ENCODE measurements at regions not wholly inside any gene's neighbourhood (a gene's known extent, or its start where the extent isn't known, plus 50 kb on each side); places are given as distances from the start of the nearest gene placed in this dataset.
"Not testable (repeated sequence)": the region's sequence is repeated elsewhere in the genome, so short reads cannot be mapped to it uniquely, and the experiment has no call there.

- H3K9me3 Mint-ChIP-seq, result no peaks in the 10 kb centered on the region
- DNase-seq (no peak), ATAC-seq (replicated peaks in 1 of 2) (no peak)
- H3K27me3 Mint-ChIP-seq (ENCODE audit: low read depth), result no peaks in the 10 kb centered on the region
- H3K36me3 Mint-ChIP-seq (ENCODE audit: insufficient read depth in 2 of 2), result no peaks in the 10 kb centered on the region
- H3K4me1 Mint-ChIP-seq (ENCODE audit: low read depth), result peaks cover 43% of the 10 kb centered on the region
- no peak overlapping the region for H3K27ac Mint-ChIP-seq
- no peak overlapping the region for H3K4me3 Mint-ChIP-seq
Observed at GRCh38 chr6:14386263-14386662, 268.7 kb downstream of the CD83 start.

DNA sequence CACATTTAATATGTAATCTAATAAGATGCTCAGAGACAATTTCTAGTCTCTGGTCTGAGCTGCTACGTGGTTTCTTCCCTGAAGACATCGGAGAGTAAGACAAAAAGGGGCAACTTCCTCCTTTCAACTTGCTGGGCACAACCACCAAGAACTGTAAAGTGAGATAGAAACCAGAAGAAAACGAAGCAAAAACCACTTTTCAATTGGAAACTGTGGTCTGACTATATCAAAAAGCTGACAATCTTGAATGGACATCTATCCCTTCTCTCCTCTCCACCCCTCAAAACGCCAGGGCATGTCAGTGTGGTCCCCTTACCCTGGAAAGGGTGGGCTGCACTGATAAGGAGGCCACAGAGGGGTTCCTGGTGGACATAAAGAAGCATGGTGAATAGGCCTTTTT, 269.1 kb downstream of the CD83 start:
- DNase-seq (no peak), ATAC-seq (replicated peaks in 1 of 2) (no peak)
- Mint-ChIP-seq H3K9me3 (no peaks in the 10 kb centered on the region), H3K36me3 (ENCODE audit: insufficient read depth in 2 of 2) (no peaks in the 10 kb centered on the region), H3K4me1 (ENCODE audit: low read depth) (peaks cover 38% of the 10 kb centered on the region), H3K27ac (no peak overlapping the region), H3K27me3 (ENCODE audit: low read depth) (no peaks in the 10 kb centered on the region), H3K4me3 (no peak overlapping the region)

GRCh38 chr6:14388371-14388770, 270.8 kb downstream of the CD83 start:
- peaks cover 22% of the 10 kb centered on the region for H3K4me1 Mint-ChIP-seq (ENCODE audit: low read depth)
- DNase-seq (no peak), ATAC-seq (replicated peaks in 1 of 2) (no peak)
- no peak overlapping the region for H3K4me3 Mint-ChIP-seq
- no peak overlapping the region for H3K27ac Mint-ChIP-seq
- H3K9me3 Mint-ChIP-seq, result no peaks in the 10 kb centered on the region
- no peaks in the 10 kb centered on the region for H3K27me3 Mint-ChIP-seq (ENCODE audit: low read depth)
- H3K36me3 Mint-ChIP-seq (ENCODE audit: insufficient read depth in 2 of 2), result no peaks in the 10 kb centered on the region

DNA sequence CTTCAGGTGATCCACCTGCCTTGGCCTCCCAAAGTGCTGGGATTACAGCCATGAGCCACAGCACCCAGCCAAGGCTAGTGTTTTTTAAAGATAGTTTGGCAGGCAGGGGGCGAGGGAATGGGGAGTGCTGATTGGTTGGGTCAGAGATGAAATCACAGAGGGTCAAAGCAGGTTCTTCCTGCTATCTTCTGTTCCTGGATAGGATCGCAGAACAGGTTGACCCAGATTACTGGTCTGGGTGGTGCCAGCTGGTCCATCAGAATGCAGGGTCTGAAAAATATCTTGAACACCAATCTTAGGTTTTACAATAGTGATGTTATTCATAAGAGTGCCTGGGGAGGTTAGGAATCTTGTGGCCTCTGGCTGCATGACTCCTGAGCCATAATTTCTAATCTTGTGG, 272.2 kb downstream of the CD83 start:
- not testable (repeated sequence) for H3K4me3 Mint-ChIP-seq

DNA sequence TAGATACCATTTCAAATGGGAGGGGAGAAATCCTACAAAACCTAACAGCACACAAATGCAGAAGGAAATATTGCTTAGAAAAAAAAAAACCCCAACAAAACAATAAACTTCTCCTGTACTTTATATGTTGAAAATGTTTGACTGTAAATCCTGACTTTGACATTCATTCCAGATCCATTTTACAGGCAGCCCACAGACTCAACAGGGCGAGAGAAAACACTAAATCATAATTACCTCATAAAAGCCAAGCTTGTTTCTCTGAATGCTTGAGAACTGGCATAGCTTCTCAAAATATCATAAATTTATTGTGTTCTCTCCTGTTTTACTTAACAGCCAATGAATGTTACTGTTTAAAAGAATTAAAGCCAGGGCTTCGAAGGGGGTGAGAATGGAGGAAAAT, 273.2 kb downstream of the CD83 start:
- H3K27ac Mint-ChIP-seq, result no peak overlapping the region
- H3K27me3 Mint-ChIP-seq (ENCODE audit: low read depth), result no peaks in the 10 kb centered on the region
- H3K9me3 Mint-ChIP-seq, result no peaks in the 10 kb centered on the region

More for the DNA sequence above, 272.2 kb downstream of the CD83 start:
- ATAC-seq (replicated peaks in 1 of 2); H3K27ac Mint-ChIP-seq; H3K9me3 Mint-ChIP-seq; H3K27me3 Mint-ChIP-seq (ENCODE audit: low read depth); DNase-seq; H3K36me3 Mint-ChIP-seq (ENCODE audit: insufficient read depth in 2 of 2): not testable (repeated sequence)
- peaks cover 22% of the 10 kb centered on the region for H3K4me1 Mint-ChIP-seq (ENCODE audit: low read depth)

GRCh38 chr6:14393910-14394309, 276.3 kb downstream of the CD83 start:
- no peak overlapping the region for H3K27ac Mint-ChIP-seq
- no peaks in the 10 kb centered on the region for H3K36me3 Mint-ChIP-seq (ENCODE audit: insufficient read depth in 2 of 2)
- H3K27me3 Mint-ChIP-seq (ENCODE audit: low read depth), result peaks cover 10% of the 10 kb centered on the region
- no peak for DNase-seq
- no peak overlapping the region for H3K4me3 Mint-ChIP-seq
- H3K4me1 Mint-ChIP-seq (ENCODE audit: low read depth), result peaks cover 23% of the 10 kb centered on the region
- no peaks in the 10 kb centered on the region for H3K9me3 Mint-ChIP-seq
- ATAC-seq (replicated peaks in 1 of 2), result no peak

More for the DNA sequence above, 273.2 kb downstream of the CD83 start:
- Mint-ChIP-seq H3K4me3 (no peak overlapping the region), H3K4me1 (ENCODE audit: low read depth) (peaks cover 22% of the 10 kb centered on the region), H3K36me3 (ENCODE audit: insufficient read depth in 2 of 2) (no peaks in the 10 kb centered on the region)
- DNase-seq (no peak), ATAC-seq (replicated peaks in 1 of 2) (no peak)

DNA sequence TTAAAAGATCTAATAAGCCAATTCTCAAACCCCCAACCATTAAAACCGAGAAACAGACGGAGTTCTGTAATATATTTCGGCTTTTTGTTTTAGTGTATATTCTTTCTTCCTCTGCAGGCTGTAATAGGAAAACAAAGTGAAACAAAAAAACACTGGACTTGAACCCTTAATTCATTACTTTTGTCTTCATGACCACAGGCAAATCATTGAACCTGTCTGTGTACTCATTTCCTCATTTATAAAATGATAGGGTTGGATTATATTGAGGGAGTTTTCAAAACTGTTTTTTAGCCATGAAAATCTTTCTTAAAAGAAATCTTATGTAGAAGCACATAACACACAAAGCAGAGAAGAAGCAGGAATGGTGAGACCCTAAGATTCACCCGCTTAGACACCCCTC, 278.8 kb downstream of the CD83 start:
- Mint-ChIP-seq H3K4me3 (no peak overlapping the region), H3K27ac (no peak overlapping the region), H3K27me3 (ENCODE audit: low read depth) (peaks cover 20% of the 10 kb centered on the region), H3K9me3 (no peaks in the 10 kb centered on the region), H3K4me1 (ENCODE audit: low read depth) (peaks cover 20% of the 10 kb centered on the region), H3K36me3 (ENCODE audit: insufficient read depth in 2 of 2) (no peaks in the 10 kb centered on the region)
- no peak for ATAC-seq (replicated peaks in 1 of 2)
- no peak for DNase-seq

DNA sequence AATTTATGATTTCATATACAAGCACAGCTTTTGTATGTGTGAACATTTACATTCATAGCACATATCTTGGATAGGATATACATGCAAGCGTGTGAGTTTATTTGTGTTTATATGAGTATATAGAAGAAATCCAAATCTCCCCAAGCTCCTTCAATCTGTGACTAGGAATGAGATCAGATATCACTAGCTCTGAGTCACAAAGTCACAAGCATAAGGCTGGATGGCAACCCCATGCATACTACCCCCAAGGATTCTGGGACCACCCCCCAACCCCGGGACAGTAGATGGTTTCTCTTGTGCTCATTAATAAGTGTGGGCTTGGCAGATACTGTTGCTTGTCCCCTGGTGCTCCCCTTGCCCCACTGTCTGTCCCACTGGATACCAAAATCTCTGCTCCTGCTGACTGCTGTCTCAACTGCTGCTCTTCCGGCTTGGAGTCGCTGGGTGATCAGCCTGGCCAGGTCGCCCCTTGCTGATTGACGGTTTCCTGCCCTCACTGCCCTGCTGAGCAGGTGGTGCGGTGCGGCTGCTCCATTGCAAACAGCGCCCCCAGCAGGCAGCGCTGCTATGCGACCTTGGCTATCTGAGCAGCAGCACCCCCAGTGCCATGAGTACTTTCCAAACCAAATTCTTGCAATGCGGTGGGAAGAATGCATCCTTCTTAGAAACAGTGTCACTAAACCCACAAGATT, 279.4 kb downstream of the CD83 start:
- H3K4me3 Mint-ChIP-seq, result peak overlapping the region in 1 of 2 donors; percentile 15

DNA sequence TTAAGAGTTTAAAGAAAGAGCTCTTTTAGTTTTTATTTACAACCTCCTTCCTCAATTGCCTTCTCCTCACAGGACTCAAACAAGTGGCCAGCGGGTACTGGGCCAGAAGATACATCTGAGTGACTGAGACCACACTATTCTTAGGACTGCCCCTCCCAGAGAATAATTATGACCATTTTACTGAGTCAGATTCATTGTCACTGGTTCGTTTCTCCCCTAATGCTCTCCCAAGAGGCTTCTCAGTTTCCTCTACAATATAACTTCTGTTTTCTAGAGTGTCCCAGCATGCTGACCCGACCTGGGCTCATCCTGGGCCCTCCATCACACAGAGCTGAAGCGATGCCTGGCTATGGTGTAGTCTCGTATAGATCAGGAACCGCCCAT, 279.9 kb downstream of the CD83 start:
- peaks cover 0 to under 1% of the 10 kb centered on the region in 2 donors for H3K36me3 Mint-ChIP-seq (ENCODE audit: insufficient read depth in 2 of 2)
- H3K4me1 Mint-ChIP-seq (ENCODE audit: low read depth), result peaks cover 27% of the 10 kb centered on the region
- H3K4me3 Mint-ChIP-seq, result no peak overlapping the region
- peaks cover 20% of the 10 kb centered on the region for H3K27me3 Mint-ChIP-seq (ENCODE audit: low read depth)
- DNase-seq, result no peak
- no peak overlapping the region for H3K27ac Mint-ChIP-seq
- ATAC-seq (replicated peaks in 1 of 2), result no peak
- no peaks in the 10 kb centered on the region for H3K9me3 Mint-ChIP-seq

More for the DNA sequence above, 279.4 kb downstream of the CD83 start:
- H3K4me1 Mint-ChIP-seq (ENCODE audit: low read depth), result peaks cover 22% of the 10 kb centered on the region
- H3K27me3 Mint-ChIP-seq (ENCODE audit: low read depth), result peaks cover 20% of the 10 kb centered on the region
- H3K27ac Mint-ChIP-seq, result no peak overlapping the region
- no peaks in the 10 kb centered on the region for H3K36me3 Mint-ChIP-seq (ENCODE audit: insufficient read depth in 2 of 2)
- DNase-seq (peak in 1 of 2 donors; percentile 25), ATAC-seq (replicated peaks in 1 of 2) (peak in 1 of 2 donors; percentile 26)
- no peaks in the 10 kb centered on the region for H3K9me3 Mint-ChIP-seq

DNA sequence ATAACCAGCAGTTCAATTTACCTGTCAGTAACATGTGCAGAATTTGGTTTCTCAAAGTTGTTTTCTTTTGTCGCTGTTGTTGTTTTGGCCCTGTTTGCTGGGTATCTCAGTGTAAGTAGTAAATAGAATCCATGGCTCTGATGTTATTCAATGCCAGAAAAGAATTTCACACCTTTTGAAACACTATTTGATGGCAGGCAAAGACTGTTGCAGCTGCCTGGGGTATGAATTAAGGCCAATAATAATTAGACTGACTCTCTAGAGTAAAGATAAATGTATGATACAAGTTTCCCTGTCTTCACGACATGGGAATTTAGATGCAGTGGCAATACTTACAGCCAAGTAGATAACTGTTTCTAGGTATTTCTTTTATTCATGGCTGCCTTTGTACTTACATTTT, 281.4 kb downstream of the CD83 start:
- H3K4me3 Mint-ChIP-seq, result no peak overlapping the region
- no peak for ATAC-seq (replicated peaks in 1 of 2)
- H3K4me1 Mint-ChIP-seq (ENCODE audit: low read depth), result peaks cover 37% of the 10 kb centered on the region
- no peak for DNase-seq
- peaks cover 20% of the 10 kb centered on the region for H3K27me3 Mint-ChIP-seq (ENCODE audit: low read depth)
- H3K36me3 Mint-ChIP-seq (ENCODE audit: insufficient read depth in 2 of 2), result peaks cover 0 to 3% of the 10 kb centered on the region in 2 donors
- H3K9me3 Mint-ChIP-seq, result peaks cover 1% of the 10 kb centered on the region in 2 donors
- no peak overlapping the region for H3K27ac Mint-ChIP-seq

DNA sequence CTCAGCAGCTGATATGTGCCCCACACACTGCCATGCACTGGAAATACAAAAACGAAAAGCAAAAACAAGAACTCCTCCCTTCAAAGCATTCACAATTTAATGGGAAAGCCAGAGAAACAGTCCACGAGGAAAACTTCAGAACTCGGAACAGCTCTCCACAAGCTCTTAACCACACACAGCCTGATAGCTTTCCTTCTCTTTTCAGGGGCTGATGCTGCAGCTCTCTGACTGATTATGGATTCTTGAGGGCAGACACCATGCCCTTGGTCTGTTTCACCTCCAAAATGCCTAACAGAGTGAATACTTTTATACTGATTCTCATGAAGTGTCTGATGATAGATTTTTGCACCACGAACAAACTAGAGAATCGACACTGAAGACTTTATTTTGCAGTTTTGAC, 282.1 kb downstream of the CD83 start:
- H3K27me3 Mint-ChIP-seq (ENCODE audit: low read depth), result peaks cover 20% of the 10 kb centered on the region
- H3K27ac Mint-ChIP-seq, result no peak overlapping the region
- H3K4me1 Mint-ChIP-seq (ENCODE audit: low read depth), result peaks cover 37% of the 10 kb centered on the region
- no peak overlapping the region for H3K4me3 Mint-ChIP-seq
- ATAC-seq (replicated peaks in 1 of 2) (no peak), DNase-seq (no peak)
- H3K36me3 Mint-ChIP-seq (ENCODE audit: insufficient read depth in 2 of 2), result peaks cover 0 to 3% of the 10 kb centered on the region in 2 donors
- peaks cover 3% of the 10 kb centered on the region in 2 donors for H3K9me3 Mint-ChIP-seq

GRCh38 chr6:14401246-14401645, 283.7 kb downstream of the CD83 start:
- no peak overlapping the region for H3K4me3 Mint-ChIP-seq
- DNase-seq (no peak), ATAC-seq (replicated peaks in 1 of 2) (no peak)
- no peak overlapping the region for H3K27ac Mint-ChIP-seq
- H3K27me3 Mint-ChIP-seq (ENCODE audit: low read depth), result peaks cover 20% of the 10 kb centered on the region
- peaks cover 37% of the 10 kb centered on the region for H3K4me1 Mint-ChIP-seq (ENCODE audit: low read depth)
- peaks cover 0 to 3% of the 10 kb centered on the region in 2 donors for H3K36me3 Mint-ChIP-seq (ENCODE audit: insufficient read depth in 2 of 2)
- H3K9me3 Mint-ChIP-seq, result peaks cover 3% of the 10 kb centered on the region in 2 donors

DNA sequence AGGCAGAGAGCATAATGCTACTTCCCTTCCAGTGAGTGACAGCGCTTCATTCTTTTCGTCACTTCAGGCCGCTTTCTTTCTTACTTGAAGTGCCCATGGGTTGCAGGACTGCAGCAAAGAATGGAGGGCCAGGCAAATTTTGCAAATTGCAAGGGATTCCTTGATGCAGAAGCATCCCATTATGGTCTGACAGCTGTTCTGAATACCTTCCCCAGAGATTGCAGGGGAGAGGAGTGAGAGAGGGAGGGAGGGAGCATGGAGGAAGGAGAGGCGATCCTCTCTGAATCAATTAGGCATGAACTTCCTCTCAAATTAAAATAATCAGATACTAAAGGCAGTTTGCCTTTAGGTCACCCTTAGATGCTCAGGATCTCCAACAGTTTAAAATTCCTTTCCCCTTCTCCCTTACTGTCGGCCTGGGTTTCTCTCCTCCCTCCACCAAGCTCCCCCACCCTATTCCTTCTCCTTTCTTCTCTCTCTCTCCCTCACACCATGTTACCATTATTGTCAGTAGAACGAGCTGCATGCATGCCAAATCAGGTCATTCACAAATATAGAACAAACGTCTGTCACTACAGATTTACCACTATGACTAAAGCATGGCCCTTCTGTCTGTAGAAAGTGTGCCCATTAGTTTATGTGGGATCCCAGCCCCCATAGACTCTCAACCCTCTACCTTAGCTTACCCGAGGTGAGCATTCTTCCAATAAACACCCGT, 289.2 kb downstream of the CD83 start:
- peaks cover 3% of the 10 kb centered on the region in 2 donors for H3K9me3 Mint-ChIP-seq
- peaks cover 15% of the 10 kb centered on the region for H3K4me1 Mint-ChIP-seq (ENCODE audit: low read depth)
- H3K4me3 Mint-ChIP-seq, result no peak overlapping the region
- no peak for ATAC-seq (replicated peaks in 1 of 2)
- H3K27me3 Mint-ChIP-seq (ENCODE audit: low read depth), result no peaks in the 10 kb centered on the region
- DNase-seq, result no peak
- no peak overlapping the region for H3K27ac Mint-ChIP-seq
- peaks cover 0 to 3% of the 10 kb centered on the region in 2 donors for H3K36me3 Mint-ChIP-seq (ENCODE audit: insufficient read depth in 2 of 2)

Data from activated T-cell treated with anti-CD3 and anti-CD28 coated beads, Interleukin-2, amount 50 U/mL, for 72 hours (primary cell).